ENCODE measurements at regions not wholly inside any gene's neighbourhood (a gene's known extent, or its start where the extent isn't known, plus 50 kb on each side); places are given as distances from the start of the nearest gene placed in this dataset.

DNA sequence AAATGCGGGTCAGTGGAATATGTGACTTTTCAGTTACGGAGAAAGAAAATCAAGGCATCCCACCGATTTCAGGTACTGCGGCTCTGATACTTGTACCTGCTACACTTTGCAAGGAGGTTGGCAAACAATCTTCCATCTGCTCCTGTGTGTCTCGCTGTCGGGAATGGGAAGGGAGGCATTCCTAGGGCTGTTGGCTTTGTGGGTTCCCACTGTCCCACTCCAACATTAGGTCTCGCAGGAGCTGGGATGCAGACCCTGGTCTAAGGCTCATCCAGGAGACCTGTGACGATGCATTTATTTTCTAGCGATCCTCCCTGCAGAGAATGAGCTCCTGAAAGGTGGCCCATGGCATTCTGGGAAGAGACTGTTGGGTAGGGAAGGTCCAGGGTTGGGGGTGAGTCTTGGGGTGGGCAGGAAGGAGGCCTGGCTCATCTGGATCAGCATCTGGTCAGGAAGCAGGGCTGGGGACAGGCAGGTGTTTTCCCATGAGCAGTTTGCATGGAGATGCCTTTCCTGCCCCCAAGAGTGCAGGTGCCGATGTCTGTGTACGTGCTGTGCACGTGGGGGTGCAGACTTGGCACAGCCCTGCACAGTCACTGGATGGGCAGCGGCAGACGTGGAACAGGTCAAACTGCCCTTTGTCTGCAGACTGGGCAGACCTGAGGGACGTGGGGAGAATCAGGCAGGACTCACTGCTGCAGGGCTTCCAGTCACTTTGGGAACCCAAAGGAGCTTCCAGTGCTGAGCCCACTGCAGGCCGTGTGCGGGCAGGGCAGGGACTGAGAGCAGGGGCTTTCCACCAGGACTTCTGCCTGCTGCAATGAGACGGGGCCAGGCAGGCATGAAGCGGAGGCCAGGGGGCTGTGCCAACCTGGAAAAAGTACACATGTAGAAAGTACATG, 152.4 kb downstream of the TEX29 start:
- DNase-seq (ENCODE audit: insufficient read length, low spot score) (no peak), FAIRE-seq (no peak)

DNA sequence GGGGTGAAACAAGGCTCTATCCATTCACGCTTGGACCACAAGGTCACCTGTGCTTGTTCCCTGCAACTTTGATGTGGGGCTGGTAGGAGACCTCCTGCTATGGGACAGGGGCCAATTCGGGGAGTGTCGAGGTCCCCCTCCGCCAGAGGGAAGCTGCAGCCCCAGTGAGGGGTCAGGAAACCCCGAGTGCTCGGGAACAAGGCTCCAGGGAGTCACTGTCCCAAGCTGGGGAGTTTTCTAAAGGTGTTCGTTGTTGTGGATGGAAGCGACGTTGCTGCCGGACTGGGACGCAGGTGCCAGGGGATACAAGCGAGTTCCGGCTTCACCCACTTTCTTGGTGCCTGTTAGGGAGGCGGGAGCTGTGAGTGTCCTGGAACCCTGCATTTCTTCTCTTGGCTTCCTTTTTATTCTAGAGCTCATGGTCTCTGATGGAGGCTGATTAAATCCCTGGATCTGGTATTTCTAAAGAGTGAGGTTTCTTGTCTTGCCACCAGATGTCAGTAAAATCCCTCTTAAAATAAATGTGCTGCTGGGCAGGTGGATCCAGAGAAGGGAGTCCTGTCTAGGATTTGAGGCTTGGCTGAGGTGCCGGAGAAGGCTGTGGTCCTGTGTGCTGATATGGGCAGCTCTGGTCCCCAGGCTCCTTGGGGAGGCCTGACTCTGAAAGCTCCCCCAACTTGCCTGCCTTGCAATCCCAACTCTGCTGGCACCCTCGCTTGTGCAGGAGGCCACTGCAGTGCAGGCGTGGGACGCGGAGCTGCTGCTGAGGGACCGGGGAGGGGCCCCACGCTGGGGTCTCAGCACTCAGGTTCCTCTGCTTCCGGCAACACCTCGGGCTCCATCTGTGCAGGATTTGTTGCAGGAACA, 153.9 kb downstream of the TEX29 start:
- DNase-seq (ENCODE audit: insufficient read length, low spot score), result peak; percentile 57
- FAIRE-seq, result no peak

DNA sequence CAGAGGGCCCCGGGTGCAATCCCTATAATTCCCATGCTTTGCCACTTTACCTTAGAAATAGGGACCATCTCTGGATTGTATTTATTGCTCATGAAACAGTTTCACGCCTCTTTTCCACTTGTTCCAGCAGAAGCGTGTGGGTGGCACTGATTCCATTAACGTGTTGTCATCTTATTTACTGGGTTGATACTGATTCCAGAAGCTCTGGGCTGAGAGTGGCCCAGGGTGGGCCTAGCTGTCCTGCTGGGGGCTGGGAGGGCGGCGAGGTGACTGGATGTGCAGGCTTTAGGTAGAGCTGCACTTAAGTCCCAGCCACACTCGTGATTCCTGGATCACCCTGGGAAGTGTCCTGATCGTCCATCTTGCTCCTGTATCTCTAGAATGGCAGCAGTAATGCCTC, 155.0 kb downstream of the TEX29 start:
- FAIRE-seq (no peak), DNase-seq (ENCODE audit: insufficient read length, low spot score) (no peak)

DNA sequence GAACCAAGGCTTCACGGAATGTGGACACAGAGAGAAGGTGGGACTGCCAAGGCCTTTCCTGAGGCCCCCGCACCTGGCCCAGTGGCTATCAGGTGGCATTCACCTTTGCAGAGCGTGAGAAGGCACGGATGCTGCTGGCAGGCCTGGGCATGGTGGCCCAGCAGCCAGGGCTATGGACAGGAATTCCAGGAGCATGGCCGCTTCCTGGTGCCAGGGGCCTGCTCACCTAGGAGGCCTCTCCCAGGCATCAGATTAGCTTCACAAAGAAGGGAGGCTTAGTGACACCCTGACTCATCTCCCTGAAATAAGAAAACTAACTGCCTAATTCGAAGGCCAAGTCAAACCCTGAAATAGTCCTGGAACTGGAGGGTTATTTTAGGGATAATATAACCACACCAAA, 155.8 kb downstream of the TEX29 start:
- no peak for FAIRE-seq
- DNase-seq (ENCODE audit: insufficient read length, low spot score), result no peak

DNA sequence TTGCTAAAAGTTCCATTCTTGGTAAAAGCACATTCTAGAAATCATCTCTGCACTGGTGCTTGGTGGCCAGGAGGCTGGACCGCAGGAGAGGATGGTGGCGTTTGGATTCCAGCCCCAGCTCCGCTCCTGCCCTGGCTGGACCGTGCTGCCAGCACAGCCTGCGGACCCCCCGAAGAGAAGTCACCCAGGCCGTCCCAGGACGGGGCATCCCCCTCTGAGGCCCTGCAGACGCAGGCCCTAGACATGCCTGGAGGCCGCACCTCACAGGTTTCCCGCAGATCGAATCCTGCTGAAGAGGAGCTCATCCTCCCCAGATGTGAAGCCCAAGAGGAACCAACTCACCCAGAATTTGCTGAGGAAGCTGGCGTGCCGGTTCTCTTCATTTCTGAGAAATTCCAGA, 159.0 kb downstream of the TEX29 start:
- DNase-seq (ENCODE audit: insufficient read length, low spot score) (no peak), FAIRE-seq (no peak)

DNA sequence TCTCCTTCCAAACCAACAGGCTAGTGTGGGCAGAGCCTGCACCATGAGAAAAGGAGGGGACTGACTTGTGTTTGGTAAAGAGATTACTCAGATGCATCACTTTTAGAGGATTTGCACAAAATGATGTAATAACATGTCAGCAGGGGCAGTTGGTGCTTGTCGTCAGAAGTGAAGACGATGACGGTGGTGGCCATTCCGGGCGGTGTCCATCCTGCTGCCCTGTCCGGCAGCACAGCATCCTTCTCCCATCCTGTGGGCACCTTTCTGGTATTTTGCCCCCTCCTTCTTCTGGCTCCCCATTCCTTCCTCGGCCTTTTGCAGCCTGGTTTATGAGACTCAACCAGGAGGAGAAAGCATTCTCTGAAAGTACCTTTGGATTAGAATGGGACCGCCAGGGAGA, 160.1 kb downstream of the TEX29 start:
- FAIRE-seq (no peak), DNase-seq (ENCODE audit: insufficient read length, low spot score) (no peak)

DNA sequence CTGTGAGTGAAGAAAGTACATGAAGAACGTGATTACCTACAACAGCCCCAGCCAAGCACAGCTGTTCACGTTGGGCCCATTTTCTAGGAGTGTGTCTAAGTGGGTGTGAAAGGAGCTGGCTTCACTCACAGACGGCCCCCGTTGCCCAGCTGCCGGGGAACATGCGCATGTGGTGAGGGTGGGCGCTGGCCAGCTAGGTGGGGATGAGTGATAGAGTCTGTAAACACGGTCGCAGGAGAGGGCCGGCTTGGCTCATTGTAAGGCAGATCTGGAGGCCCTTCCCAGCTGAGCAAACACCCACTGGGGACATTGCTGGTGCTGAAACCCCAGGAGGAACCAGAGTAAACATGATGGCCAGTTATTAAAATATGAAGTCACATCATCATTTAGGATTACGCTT, 160.5 kb downstream of the TEX29 start:
- no peak for FAIRE-seq
- DNase-seq (ENCODE audit: insufficient read length, low spot score), result no peak

DNA sequence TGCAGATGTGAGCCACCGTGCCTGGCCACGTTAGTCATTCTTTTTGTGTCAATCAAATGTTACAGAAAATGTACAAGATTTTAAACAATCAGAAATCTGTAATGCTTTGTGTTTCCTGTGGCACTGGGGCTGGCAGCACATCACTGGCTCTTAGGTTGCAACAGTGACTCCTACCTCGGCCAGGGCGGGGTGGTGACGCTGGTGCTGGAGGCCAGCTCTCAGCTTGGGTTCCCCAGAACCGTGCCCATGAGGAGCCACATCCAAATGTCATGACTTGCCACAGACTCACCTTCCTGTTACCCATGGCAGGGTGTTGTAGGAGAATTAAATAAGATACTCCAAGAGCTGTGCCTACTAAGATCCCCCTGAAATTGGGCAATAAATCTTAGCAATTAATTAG, 161.7 kb downstream of the TEX29 start:
- no peak for FAIRE-seq
- no peak for DNase-seq (ENCODE audit: insufficient read length, low spot score)

DNA sequence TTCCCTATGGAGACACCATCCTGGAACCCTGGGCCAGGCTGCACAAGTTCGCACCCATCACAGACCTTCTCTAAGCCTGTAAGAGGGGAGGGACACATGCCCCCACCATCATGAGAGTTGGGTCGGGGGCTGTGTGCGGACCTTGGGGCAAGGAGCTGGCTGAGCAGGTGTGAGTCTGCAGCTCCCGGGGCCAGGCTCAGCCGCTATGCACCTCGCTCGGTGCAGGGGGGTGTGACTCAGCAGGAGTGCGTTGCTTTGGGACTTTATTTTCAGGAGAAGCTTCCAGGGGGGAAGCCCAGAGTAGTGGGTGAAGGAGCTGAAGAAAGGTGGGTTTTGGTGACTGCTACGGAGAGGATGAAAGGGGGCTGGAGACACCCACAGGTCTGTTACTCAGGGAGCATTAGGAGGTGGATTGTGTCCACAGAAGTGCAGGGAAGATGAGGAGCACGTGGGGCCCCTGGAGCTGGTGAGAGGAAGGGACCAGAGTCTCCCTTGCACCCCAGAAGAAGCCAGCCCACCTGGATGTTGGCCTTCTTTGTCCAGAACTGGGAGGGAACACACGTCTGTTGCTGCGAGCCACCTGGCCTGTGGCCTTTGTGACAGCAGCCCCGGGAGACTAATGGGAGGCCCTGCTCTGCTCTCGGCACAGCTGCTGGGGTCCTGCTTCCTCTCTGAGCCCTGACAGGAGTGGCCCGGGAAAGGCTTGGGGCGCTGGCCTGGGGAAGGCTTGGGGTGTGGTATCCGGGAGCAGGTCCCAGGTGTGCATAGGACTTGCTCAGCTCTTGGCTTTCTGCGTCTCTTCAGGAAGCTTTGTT, 162.6 kb downstream of the TEX29 start:
- DNase-seq (ENCODE audit: insufficient read length, low spot score) (no peak), FAIRE-seq (no peak)

DNA sequence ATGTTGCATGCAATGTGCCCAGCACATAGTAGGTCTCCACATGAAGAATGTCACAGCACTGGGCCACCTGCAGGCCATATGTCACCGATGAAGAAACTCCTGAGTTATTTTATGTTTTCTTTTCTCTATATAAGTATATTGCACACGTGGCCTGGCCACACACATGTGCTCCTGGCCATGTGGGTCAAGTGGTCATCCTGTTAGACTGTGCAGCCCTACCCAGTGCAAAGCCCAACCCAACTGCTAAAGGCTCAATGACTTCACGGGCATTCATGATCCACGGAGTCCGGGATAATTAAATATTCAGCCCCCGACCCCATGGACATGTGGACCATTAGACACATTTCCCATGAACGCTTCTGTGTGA, 163.2 kb downstream of the TEX29 start:
- DNase-seq (ENCODE audit: insufficient read length, low spot score) (no peak), FAIRE-seq (no peak)

DNA sequence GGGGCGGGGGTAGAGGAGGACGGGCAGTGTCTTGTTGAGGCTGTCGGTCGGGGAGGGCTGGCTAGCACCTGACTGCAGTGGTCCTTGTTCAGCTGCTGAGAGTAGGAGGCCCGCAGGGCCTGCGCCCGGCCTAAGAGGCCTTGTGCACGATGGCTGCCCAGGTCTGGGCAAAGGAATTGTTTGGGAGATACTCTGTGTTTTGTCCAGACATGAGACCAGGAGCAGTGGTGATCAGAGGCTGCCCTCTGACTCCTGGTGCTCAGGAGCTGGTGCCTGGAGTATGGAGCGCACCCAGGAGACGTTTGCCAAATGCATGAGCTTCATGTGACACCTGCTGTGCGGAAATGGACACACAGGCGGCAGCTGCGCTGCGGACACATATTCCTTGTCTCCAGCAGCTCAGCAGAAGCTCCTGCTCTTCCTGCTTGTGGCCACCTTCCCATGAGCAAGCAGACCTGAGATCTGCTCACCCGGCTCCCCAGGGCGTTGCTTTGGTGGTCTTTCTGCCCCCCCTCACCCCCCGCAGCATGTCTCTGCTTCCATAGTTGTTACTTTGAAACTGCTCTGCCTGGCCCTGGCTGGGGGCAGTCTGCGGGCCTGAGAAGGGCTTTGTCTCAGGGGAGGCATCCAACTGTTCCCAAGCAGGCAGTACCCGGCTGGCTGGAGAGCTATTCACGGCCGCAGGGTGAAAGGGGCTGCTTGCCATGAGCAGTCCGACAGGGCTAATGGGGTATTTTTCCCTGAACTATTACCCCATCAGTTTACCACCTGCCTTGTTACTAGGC, 163.9 kb downstream of the TEX29 start:
- no peak for FAIRE-seq

DNA sequence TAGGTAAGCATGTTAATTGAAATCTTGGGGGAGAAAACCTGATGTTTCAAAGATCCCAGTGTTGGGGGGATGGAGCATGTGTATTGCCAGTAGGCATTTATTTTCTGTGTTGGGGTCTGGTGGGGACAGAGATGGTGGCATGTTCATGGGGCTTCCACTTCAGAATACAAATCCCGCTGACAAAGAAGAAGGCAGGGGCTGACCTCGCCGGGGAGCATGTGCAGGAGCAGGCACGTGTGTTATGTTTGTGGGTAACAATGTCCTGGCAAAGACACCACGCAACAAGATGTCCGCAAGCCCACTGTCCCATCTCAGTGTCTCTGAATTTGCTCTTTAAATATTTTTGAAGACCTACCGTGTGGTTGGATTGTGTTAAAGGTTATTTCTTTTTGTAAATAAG, 164.5 kb downstream of the TEX29 start:
- FAIRE-seq (no peak), DNase-seq (ENCODE audit: insufficient read length, low spot score) (no peak)

More for the DNA sequence above, 163.9 kb downstream of the TEX29 start:
- DNase-seq (ENCODE audit: insufficient read length, low spot score), result no peak

DNA sequence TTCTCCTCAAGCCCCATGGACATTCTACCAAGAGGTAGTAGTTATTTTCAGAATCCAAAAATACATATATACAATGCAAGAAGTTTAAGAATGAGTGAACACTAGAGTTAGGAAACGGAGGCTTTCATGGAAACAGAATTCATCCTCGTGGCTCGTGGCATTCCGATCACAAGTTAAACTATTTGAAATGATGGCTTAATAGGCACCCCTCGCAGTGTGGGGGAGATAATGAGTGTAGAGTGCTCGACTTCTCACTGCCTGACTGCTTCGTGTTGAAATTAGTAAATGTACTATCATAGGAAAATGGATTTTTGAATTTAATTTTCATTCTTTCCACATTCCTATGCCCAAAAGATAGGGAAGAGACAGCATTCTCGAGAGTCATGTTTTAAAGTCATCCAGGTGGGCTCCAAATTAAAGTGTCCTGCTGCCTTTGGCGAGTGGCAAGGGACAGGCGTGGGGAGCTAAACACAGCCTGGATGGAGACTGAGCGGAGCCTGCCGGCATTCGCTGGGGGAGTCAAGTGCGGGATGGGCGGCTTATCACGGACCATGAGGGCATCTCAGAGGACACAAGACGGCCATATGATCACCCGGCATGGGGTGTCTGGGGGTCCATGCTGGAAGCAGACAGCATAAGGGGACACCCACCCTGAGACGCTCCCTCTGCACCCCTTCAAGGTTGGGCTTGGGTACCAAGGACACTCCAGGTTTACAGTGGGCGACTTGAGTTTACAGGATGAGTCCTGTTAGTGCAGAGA, 165.2 kb downstream of the TEX29 start:
- no peak for FAIRE-seq
- DNase-seq (ENCODE audit: insufficient read length, low spot score), result no peak

DNA sequence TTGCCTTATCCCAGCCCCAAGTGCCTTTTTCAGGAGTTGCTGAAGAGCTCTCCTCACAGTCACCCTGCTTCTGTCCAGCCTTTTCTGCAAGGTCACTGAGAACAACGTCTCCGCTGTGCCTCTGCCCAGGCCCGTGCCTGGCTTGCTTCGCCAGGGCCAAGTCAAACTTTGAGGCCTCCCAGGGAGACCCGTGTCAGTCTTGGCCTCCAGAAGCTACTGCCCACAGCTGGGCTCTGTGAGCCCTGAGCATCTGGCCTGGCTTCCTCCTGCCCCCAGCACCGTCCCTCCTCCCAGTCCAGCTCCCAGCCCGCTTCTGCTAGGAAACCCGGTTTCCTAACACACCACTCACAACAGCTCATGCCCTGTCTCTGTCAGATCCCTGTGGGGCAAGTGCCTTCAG, 165.9 kb downstream of the TEX29 start:
- DNase-seq (ENCODE audit: insufficient read length, low spot score), result no peak

DNA sequence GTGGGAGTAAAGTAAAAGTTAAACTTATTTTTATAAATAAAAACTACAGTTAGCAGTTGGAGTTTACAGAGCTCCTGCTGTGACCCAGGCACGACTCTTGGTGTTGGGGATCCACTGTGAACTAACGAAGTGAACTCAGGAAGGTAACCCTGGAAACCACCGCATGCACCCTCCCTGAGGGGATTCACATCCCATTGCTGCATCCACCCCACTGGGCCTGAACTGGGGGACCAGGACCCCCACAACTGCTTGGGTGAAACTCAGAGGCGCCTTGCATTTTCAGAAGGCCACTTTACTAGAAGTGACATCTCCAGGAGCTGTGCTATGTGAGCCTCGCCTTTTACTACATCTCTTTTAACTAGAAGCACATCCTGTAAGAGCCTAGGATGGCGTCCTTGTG, 166.4 kb downstream of the TEX29 start:
- no peak for FAIRE-seq
- DNase-seq (ENCODE audit: insufficient read length, low spot score), result no peak

More for the DNA sequence above, 165.9 kb downstream of the TEX29 start:
- no peak for FAIRE-seq

DNA sequence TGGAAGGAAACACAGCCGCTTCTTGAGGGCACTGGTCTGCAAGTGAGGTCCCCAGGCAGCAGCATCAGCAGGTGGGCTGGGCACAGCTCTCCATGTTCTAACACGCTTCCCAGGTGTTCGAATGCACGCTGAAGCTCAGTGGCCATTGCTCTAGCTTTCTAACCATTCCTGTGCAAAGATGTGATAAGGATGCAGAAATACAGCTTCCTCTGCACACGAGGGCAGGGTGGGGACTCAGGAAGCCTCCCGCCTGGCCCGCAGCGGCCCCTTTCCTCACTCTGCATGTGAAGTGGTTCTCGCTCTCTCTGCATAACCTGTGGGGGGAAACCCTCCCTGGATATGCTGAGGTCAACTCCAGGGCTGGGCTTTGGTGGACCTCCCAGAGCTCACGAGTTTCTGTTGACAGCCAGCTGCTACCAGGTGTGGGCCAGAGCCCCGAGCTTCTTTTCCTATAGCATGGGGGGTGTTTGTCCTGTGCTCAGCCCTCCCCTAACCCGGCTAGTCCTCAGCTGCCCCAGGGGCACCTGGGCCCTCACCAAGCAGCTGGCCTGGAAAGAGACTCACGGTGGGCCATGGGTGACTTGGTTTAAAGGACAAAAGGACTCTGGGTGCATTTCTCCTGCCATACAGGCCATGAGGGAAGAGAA, 168.2 kb downstream of the TEX29 start:
- no peak for FAIRE-seq
- DNase-seq (ENCODE audit: insufficient read length, low spot score), result no peak

DNA sequence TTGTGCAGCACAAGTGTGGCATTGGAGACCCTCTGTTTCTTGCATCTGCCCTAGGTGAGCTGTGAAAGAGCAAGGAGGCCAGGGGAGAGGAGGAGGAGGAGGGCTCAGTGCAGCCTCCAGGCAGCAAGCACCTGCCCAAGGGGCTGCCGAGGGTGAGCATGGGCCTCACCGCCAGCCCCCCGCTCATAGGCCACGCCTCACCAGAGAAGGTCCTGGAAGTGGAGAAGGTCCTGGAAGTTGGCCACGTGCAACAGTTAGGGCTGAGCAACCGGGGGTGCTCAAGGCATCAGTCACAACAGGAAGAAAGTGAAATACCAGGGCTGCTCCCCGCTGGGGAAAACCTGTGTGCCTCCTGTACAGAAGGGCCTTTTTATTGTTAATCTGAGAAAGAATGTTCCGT, 168.9 kb downstream of the TEX29 start:
- DNase-seq (ENCODE audit: insufficient read length, low spot score) (no peak), FAIRE-seq (no peak)

DNA sequence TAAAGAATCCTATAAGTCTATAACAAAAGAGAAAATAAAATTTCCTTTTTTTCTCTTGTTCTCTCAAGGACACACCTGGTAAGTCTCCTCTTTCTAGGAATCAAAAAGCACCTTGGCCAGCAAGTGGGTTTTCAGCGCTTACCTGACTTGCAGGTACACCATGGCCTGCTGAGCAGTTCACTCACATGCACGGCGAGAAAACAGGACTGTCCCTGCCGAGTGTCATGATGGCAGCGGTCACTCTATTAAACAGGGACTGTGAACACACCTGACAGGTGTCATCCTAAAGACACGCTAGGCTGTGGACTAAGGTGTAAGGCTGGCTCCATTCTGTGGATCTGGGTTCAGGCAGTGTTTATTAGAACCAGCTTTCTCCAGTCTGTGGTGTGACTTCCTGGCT, 170.2 kb downstream of the TEX29 start:
- DNase-seq (ENCODE audit: insufficient read length, low spot score), result no peak
- no peak for FAIRE-seq

DNA sequence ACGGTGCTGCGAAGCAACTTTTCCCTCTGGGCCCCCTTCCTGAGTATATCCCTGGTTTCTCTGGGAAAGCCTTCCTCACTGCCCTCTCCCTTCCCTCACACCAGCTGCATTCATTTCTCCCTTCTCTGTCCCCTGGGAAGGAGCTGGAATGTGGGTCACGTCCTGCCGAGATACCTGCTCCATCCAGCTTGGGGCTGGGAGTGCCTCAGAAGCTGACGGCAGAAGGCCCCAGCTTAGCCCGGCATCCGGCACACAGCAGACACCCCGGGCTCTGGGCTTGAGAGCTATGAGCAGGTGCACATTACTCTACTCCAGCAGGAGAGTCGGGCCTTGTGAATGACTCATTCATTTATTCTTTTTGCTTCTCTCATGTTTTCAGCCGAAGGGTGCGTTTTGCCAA, 170.6 kb downstream of the TEX29 start:
- no peak for DNase-seq (ENCODE audit: insufficient read length, low spot score)
- FAIRE-seq, result no peak

Measured in HTR-8/SVneo (cell line).